ENCODE measurements at regions not wholly inside any gene's neighbourhood (a gene's known extent, or its start where the extent isn't known, plus 50 kb on each side); places are given as distances from the start of the nearest gene placed in this dataset.

- no peak for TF ChIP-seq CTCF (IDR thresholded peaks at IDR 0.05; ENCODE audit: low read depth, low read length, poor library complexity, severe bottlenecking)
- TF ChIP-seq EZH2phosphoT487 (IDR thresholded peaks at IDR 0.05; ENCODE audit: borderline replicate concordance, low read length), result no peak
Observed at GRCh38 chr3:8276506-8276905, 225.1 kb upstream of the LMCD1 start.

Measured in DOHH2 (cell line).